ENCODE measurements at regions not wholly inside any gene's neighbourhood (a gene's known extent, or its start where the extent isn't known, plus 50 kb on each side); places are given as distances from the start of the nearest gene placed in this dataset.

- in situ Hi-C loops (cut with MboI; ENCODE audit: low sequenced_read_pairs, unreplicated experiment), result no loop called here
- no peak for TF ChIP-seq CTCF (IDR thresholded peaks at IDR 0.05; ENCODE audit: borderline replicate concordance, control extremely low read depth, extremely low read depth, insufficient read depth, missing control alignments)
- DNase-seq (ENCODE audit: low spot score), result no peak
Measured at GRCh38 chr3:164049847-164050246, 1028.4 kb downstream of the SI start.

- no peak for TF ChIP-seq CTCF (IDR thresholded peaks at IDR 0.05; ENCODE audit: borderline replicate concordance, control extremely low read depth, extremely low read depth, insufficient read depth, missing control alignments)
- in situ Hi-C loops (cut with MboI; ENCODE audit: low sequenced_read_pairs, unreplicated experiment), result no loop called here
- no peak for DNase-seq (ENCODE audit: low spot score)
Measured at GRCh38 chr3:164048451-164048850, 1029.8 kb downstream of the SI start.

GRCh38 chr3:164040991-164041390 is 1037.3 kb downstream of the SI start:
- in situ Hi-C loops (cut with MboI; ENCODE audit: low sequenced_read_pairs, unreplicated experiment), result no loop called here
- TF ChIP-seq CTCF (IDR thresholded peaks at IDR 0.05; ENCODE audit: borderline replicate concordance, control extremely low read depth, extremely low read depth, insufficient read depth, missing control alignments), result no peak
- no peak for DNase-seq (ENCODE audit: low spot score)

- no peak for TF ChIP-seq CTCF (IDR thresholded peaks at IDR 0.05; ENCODE audit: borderline replicate concordance, control extremely low read depth, extremely low read depth, insufficient read depth, missing control alignments)
- DNase-seq (ENCODE audit: low spot score), result no peak
- in situ Hi-C loops (cut with MboI; ENCODE audit: low sequenced_read_pairs, unreplicated experiment), result no loop called here
Measured at GRCh38 chr3:164030194-164030593, 1048.1 kb downstream of the SI start.

GRCh38 chr3:164024786-164025185 is 1053.5 kb downstream of the SI start:
- DNase-seq (ENCODE audit: low spot score), result no peak
- in situ Hi-C loops (cut with MboI; ENCODE audit: low sequenced_read_pairs, unreplicated experiment), result no loop called here
- no peak for TF ChIP-seq CTCF (IDR thresholded peaks at IDR 0.05; ENCODE audit: borderline replicate concordance, control extremely low read depth, extremely low read depth, insufficient read depth, missing control alignments)

- no peak for TF ChIP-seq CTCF (IDR thresholded peaks at IDR 0.05; ENCODE audit: borderline replicate concordance, control extremely low read depth, extremely low read depth, insufficient read depth, missing control alignments)
- DNase-seq (ENCODE audit: low spot score), result no peak
- in situ Hi-C loops (cut with MboI; ENCODE audit: low sequenced_read_pairs, unreplicated experiment), result no loop called here
Measured at GRCh38 chr3:164023480-164023879, 1054.8 kb downstream of the SI start.

GRCh38 chr3:164018500-164018899 is 1059.8 kb downstream of the SI start:
- no peak for TF ChIP-seq CTCF (IDR thresholded peaks at IDR 0.05; ENCODE audit: borderline replicate concordance, control extremely low read depth, extremely low read depth, insufficient read depth, missing control alignments)
- DNase-seq (ENCODE audit: low spot score), result no peak
- in situ Hi-C loops (cut with MboI; ENCODE audit: low sequenced_read_pairs, unreplicated experiment), result no loop called here
